HEK293 (cell line): ENCODE measurements at regions not wholly inside any gene's neighbourhood (a gene's known extent, or its start where the extent isn't known, plus 50 kb on each side); places are given as distances from the start of the nearest gene placed in this dataset.

Experiments
- CTCF ChIA-PET: fragments of 350-600 bp; formaldehyde crosslinking; extraction: SDS; loops from one replicate; lab custom pipeline; 2021; ENCODE audit warnings: antibody characterized with exemption; lab: Yijun Ruan, JAX
- POLR2A ChIA-PET: fragments of 300-600 bp; formaldehyde crosslinking; extraction: SDS; loops from one replicate; lab custom pipeline; 2020; ENCODE audit warnings: antibody characterized with exemption, inconsistent platforms; lab: Yijun Ruan, JAX
- H3K27ac ChIP-seq: fragments of 200-500 bp; sonication (Bioruptor generic); 2 replicates; pipeline ENCODE4 v1.5.1; 2014; ENCODE audit warnings: low read depth, low read length, control low read depth, inconsistent platforms; ENCODE audit errors: extremely low read depth
- H3K36me3 ChIP-seq, 2 experiments: fragments of 200-500 bp in 1 of 2; sonication (Bioruptor generic) in 1 of 2; 1 replicate in 1 of 2; 2 replicates in 1 of 2; pipeline ENCODE4 v1.5.1; 2014 to 2017; ENCODE audit warnings: inconsistent platforms in 2 of 2, low read length in 2 of 2; ENCODE audit not compliant: control insufficient read depth in 2 of 2, insufficient read depth in 1 of 2
- H3K4me1 ChIP-seq: fragments of 200-500 bp; sonication (Bioruptor generic); 2 replicates; pipeline ENCODE4 v1.5.1; 2014; ENCODE audit warnings: mild to moderate bottlenecking, low read length, inconsistent platforms; ENCODE audit not compliant: control insufficient read depth, insufficient read depth
- H3K4me3 ChIP-seq: 2 replicates; pipeline ENCODE4 v1.5.1; 2011; ENCODE audit warnings: low read depth, mild to moderate bottlenecking, control low read depth, low read length, moderate library complexity
- H3K9me3 ChIP-seq: fragments of 200-500 bp; sonication (Bioruptor generic); 2 replicates; pipeline ENCODE4 v1.5.1; 2014; ENCODE audit warnings: low read depth, low read length, inconsistent platforms; ENCODE audit not compliant: control insufficient read depth, insufficient read depth
- BCL11B ChIP-seq: fragments of 450-650 bp; formaldehyde crosslinking; IDR thresholded peaks from 2 replicates; pipeline ENCODE4 v1.5.1; 2016; ENCODE audit warnings: low read depth, missing biosample characterization, missing genetic modification characterization
- FEZF1 ChIP-seq: fragments of 450-650 bp; formaldehyde crosslinking; IDR thresholded peaks from 2 replicates; pipeline ENCODE4 v1.5.1; 2016; ENCODE audit warnings: missing biosample characterization, missing genetic modification characterization
- KLF7 ChIP-seq: fragments of 450-650 bp; formaldehyde crosslinking; IDR thresholded peaks from 2 replicates; pipeline ENCODE4 v1.5.1; 2016; ENCODE audit warnings: missing biosample characterization, missing genetic modification characterization, borderline replicate concordance
- OSR2 ChIP-seq: fragments of 450-650 bp; formaldehyde crosslinking; IDR thresholded peaks from 2 replicates; pipeline ENCODE4 v1.5.1; 2016; ENCODE audit warnings: missing biosample characterization, missing genetic modification characterization
- SP7 ChIP-seq: fragments of 450-650 bp; formaldehyde crosslinking; IDR thresholded peaks from 2 replicates; pipeline ENCODE4 v1.5.1; 2016; ENCODE audit warnings: missing biosample characterization, missing genetic modification characterization
- ZEB2 ChIP-seq: fragments of 450-650 bp; formaldehyde crosslinking; IDR thresholded peaks from 2 replicates; pipeline ENCODE4 v1.5.1; 2016; ENCODE audit warnings: missing biosample characterization, missing genetic modification characterization
- ZNF10 ChIP-seq: fragments of 450-650 bp; formaldehyde crosslinking; IDR thresholded peaks from 2 replicates; pipeline ENCODE4 v1.5.1; 2017; ENCODE audit warnings: missing biosample characterization, missing genetic modification characterization
- ZNF112 ChIP-seq: fragments of 450-650 bp; formaldehyde crosslinking; IDR thresholded peaks from 2 replicates; pipeline ENCODE4 v1.5.0; 2017; ENCODE audit warnings: missing biosample characterization, missing genetic modification characterization
- ZNF175 ChIP-seq: fragments of 450-650 bp; formaldehyde crosslinking; IDR thresholded peaks from 2 replicates; pipeline ENCODE4 v1.5.1; 2016; ENCODE audit warnings: missing biosample characterization, missing genetic modification characterization
- ZNF292 ChIP-seq: fragments of 450-650 bp; formaldehyde crosslinking; IDR thresholded peaks from 2 replicates; pipeline ENCODE4 v1.5.1; 2016; ENCODE audit warnings: low read depth, missing biosample characterization, missing genetic modification characterization, borderline replicate concordance
- ZNF311 ChIP-seq: fragments of 450-650 bp; formaldehyde crosslinking; IDR thresholded peaks from 2 replicates; pipeline ENCODE4 v1.5.1; 2017; ENCODE audit warnings: missing biosample characterization, missing genetic modification characterization, borderline replicate concordance
- ZNF37A ChIP-seq: fragments of 450-650 bp; IDR thresholded peaks from 2 replicates; pipeline ENCODE4 v1.5.1; 2018; ENCODE audit warnings: missing biosample characterization, missing genetic modification characterization
- ZNF600 ChIP-seq: fragments of 450-650 bp; formaldehyde crosslinking; IDR thresholded peaks from 2 replicates; pipeline ENCODE4 v1.5.1; 2016; ENCODE audit warnings: missing biosample characterization, missing genetic modification characterization
- ZNF658 ChIP-seq: fragments of 450-650 bp; formaldehyde crosslinking; IDR thresholded peaks from 2 replicates; pipeline ENCODE4; 2016; ENCODE audit warnings: missing biosample characterization, missing genetic modification characterization
- TF ChIP-seq, protein P1 (sequence below): fragments of 450-650 bp; formaldehyde crosslinking; IDR thresholded peaks from 2 replicates; pipeline ENCODE4 v1.5.1; 2017; ENCODE audit warnings: missing biosample characterization, missing genetic modification characterization
- TF ChIP-seq, protein P2 (sequence below): fragments of 450-650 bp; formaldehyde crosslinking; IDR thresholded peaks from 2 replicates; pipeline ENCODE4 v1.5.1; 2016; ENCODE audit warnings: missing biosample characterization, missing genetic modification characterization
- TF ChIP-seq, protein P3 (sequence below): fragments of 450-650 bp; formaldehyde crosslinking; IDR thresholded peaks from 2 replicates; pipeline ENCODE4 v1.5.1; 2016; ENCODE audit warnings: missing biosample characterization, missing genetic modification characterization

DNA sequence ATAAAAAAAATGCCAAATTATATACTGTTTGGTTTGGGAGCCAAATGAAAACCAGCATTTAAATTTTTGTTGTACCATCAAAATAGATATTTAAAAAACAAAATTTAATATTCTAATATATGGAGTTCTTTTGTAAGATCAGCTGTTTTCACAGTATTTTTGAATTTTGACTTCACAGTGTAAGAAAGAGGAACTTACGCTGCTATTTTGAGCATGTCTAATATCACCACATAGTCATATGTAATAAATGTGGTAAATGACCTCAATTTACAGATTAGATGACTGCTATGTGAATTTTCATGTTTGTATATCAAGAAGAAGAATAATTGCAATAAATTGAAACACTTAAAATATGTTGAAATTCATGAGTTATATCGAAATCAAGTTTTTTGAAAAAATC lies 189.6 kb downstream of the ARRDC4 start:
- Histone ChIP-seq H3K36me3 (no peaks in the 10 kb centered on the region), H3K4me3 (no peak overlapping the region), H3K4me1 (no peaks in the 10 kb centered on the region; the same call in 1 of the 2 replicates), H3K9me3 (no peaks in the 10 kb centered on the region; the same call in 1 of the 2 replicates), H3K27ac (no peak overlapping the region)
- ChIA-PET POLR2A (no interaction called here), CTCF (interaction anchor here (2.8 kb wide), 1 partner anchor 28 kb away, joined by 8 read pairs; no protein-coding TSS in a partner anchor)
- TF ChIP-seq, protein P1, sequence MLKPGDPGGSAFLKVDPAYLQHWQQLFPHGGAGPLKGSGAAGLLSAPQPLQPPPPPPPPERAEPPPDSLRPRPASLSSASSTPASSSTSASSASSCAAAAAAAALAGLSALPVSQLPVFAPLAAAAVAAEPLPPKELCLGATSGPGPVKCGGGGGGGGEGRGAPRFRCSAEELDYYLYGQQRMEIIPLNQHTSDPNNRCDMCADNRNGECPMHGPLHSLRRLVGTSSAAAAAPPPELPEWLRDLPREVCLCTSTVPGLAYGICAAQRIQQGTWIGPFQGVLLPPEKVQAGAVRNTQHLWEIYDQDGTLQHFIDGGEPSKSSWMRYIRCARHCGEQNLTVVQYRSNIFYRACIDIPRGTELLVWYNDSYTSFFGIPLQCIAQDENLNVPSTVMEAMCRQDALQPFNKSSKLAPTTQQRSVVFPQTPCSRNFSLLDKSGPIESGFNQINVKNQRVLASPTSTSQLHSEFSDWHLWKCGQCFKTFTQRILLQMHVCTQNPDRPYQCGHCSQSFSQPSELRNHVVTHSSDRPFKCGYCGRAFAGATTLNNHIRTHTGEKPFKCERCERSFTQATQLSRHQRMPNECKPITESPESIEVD (tag by site-specific recombination): no peak
- TF ChIP-seq BCL11B (tag by site-specific recombination): no peak
- TF ChIP-seq ZNF175 (tag by site-specific recombination): no peak
- TF ChIP-seq SP7 (tag by site-specific recombination): no peak
- no peak for TF ChIP-seq ZEB2 (tag by site-specific recombination)
- TF ChIP-seq ZNF658 (tag by site-specific recombination): no peak
- TF ChIP-seq, all 188 proteins: peak for 0

DNA sequence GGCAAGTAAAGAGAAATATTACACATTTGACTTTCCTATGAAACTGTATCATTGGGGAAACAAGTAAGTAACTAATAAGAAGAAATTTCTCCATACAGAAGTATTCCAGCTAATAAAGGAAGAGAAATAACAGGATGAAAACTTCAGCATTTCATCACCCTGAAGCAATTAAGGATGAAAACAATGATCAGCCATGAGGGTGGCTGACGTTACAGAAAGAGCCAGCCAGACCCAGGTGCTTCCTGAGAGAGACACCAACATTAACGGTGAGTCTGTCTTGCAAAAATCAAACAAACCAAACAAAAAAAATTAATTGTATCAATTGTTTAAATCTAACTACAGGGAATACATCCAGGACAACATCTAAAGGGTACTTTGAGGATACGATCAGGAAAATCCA lies 190.0 kb downstream of the ARRDC4 start:
- POLR2A ChIA-PET: no interaction called here
- no peak overlapping the region for H3K4me3 ChIP-seq
- TF ChIP-seq, protein P2, sequence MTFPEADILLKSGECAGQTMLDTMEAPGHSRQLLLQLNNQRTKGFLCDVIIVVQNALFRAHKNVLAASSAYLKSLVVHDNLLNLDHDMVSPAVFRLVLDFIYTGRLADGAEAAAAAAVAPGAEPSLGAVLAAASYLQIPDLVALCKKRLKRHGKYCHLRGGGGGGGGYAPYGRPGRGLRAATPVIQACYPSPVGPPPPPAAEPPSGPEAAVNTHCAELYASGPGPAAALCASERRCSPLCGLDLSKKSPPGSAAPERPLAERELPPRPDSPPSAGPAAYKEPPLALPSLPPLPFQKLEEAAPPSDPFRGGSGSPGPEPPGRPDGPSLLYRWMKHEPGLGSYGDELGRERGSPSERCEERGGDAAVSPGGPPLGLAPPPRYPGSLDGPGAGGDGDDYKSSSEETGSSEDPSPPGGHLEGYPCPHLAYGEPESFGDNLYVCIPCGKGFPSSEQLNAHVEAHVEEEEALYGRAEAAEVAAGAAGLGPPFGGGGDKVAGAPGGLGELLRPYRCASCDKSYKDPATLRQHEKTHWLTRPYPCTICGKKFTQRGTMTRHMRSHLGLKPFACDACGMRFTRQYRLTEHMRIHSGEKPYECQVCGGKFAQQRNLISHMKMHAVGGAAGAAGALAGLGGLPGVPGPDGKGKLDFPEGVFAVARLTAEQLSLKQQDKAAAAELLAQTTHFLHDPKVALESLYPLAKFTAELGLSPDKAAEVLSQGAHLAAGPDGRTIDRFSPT (tag by site-specific recombination): no peak
- TF ChIP-seq ZNF292 (no peak), ZNF10 (no peak), KLF7 (tag by site-specific recombination) (no peak), ZEB2 (tag by site-specific recombination) (no peak), OSR2 (tag by site-specific recombination) (no peak), ZNF311 (tag by site-specific recombination) (no peak), ZNF37A (no peak), ZNF600 (tag by site-specific recombination) (no peak), FEZF1 (no peak)
- TF ChIP-seq, protein P3, sequence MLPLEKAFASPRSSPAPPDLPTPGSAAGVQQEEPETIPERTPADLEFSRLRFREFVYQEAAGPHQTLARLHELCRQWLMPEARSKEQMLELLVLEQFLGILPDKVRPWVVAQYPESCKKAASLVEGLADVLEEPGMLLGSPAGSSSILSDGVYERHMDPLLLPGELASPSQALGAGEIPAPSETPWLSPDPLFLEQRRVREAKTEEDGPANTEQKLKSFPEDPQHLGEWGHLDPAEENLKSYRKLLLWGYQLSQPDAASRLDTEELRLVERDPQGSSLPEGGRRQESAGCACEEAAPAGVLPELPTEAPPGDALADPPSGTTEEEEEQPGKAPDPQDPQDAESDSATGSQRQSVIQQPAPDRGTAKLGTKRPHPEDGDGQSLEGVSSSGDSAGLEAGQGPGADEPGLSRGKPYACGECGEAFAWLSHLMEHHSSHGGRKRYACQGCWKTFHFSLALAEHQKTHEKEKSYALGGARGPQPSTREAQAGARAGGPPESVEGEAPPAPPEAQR (tag by site-specific recombination): no peak
- TF ChIP-seq, all 188 proteins: peak for 0
- no peak overlapping the region for H3K27ac ChIP-seq
- no peaks in the 10 kb centered on the region; the same call in 1 of the 2 replicates for H3K9me3 ChIP-seq
- CTCF ChIA-PET: no interaction called here
- H3K36me3 ChIP-seq: no peaks in the 10 kb centered on the region
- no peaks in the 10 kb centered on the region; the same call in none of the 2 replicates for H3K4me1 ChIP-seq

DNA sequence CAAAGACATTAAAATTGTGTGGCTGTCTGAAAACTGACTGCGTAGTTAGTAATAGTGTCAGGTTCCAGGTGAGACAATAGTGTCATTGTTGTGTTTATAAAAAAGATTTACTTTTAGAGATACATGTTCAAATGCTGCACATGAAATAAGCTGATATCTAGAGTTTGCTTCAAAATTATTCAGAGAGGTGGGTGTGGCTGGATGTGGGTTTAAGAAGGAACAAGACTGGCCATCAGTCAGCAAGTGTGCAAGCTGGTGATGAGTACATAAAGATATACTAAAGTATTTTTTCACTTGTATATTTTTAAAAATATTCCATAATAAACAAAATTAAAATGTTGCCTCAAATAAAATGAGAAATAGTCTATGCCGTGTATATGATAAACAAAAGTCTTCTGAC lies 190.6 kb downstream of the ARRDC4 start:
- Histone ChIP-seq H3K36me3 (no peaks in the 10 kb centered on the region), H3K27ac (no peak overlapping the region), H3K4me1 (no peaks in the 10 kb centered on the region; the same call in none of the 2 replicates), H3K4me3 (no peak overlapping the region), H3K9me3 (no peaks in the 10 kb centered on the region; the same call in 1 of the 2 replicates)
- ChIA-PET POLR2A (no interaction called here), CTCF (no interaction called here)
- TF ChIP-seq ZNF112 (tag by site-specific recombination): no peak
